Kidney tubule cell (primary cell): ENCODE measurements at regions not wholly inside any gene's neighbourhood (a gene's known extent, or its start where the extent isn't known, plus 50 kb on each side); places are given as distances from the start of the nearest gene placed in this dataset.

Experiments
- DNase-seq: peaks from one replicate; pipeline ENCODE4 v3.0.0-alpha.2; 2018; ENCODE audit warnings: low spot score

- no peak for DNase-seq
Observed at GRCh38 chr9:134967547-134967930, 49.8 kb upstream of the FCN1 start.

DNA sequence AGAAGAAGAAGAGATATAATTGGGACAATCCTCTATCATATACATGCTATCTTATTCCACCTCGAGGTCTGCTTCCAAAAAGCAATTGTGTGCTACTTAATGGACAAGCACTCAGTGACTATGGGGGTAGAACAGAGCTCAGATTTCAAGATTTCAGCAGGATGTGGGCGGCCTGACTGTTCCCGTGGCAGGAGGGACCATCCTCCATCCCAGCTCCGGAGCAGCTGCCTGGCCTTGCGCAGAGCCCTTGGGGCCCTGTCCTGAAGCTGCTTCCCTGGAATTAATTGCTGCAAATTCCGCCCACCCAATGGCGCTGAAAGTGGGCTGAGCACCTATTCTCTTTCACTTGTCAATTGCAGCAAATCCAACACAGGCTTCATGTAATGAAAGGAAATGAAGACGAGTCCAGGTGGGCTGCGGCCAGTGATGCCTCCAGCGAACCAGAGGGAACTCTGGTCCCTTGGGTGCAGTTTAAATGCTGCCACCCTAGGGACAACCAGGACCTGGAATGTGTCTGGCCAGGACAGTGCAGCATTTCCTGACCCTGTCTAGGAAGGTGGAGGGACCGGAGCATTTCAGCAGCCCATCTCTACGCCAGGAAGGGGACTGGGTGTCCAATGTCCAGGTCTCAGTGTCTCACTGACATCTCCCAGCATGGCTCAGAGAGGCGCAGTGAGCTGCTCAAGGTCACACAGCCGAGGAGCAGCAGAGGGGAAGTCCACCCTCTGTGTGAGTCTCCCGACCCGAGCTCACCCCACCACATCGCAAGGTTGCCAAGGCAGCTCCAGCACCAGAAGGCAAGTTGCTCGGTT lies 50.5 kb upstream of the FCN1 start:
- no peak for DNase-seq

DNA sequence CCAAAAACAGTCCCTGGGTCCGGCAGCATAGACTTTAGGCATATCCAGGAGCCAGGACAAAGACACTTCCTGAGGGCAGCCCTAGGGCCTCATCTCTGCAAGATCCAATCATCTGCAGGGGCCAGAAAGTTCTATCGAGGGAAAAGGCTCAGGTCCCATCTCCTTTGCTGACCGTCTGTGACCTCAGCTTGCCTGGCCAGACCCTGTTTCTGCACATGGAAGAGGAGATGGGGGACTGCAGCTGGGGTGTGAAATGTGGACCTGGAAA lies 51.0 kb upstream of the FCN1 start:
- no peak for DNase-seq

GRCh38 chr9:134969156-134970045 lies 51.7 kb upstream of the FCN1 start:
- DNase-seq, result no peak

- DNase-seq, result no peak
Observed at GRCh38 chr9:134970198-134970597, 52.5 kb upstream of the FCN1 start.

DNA sequence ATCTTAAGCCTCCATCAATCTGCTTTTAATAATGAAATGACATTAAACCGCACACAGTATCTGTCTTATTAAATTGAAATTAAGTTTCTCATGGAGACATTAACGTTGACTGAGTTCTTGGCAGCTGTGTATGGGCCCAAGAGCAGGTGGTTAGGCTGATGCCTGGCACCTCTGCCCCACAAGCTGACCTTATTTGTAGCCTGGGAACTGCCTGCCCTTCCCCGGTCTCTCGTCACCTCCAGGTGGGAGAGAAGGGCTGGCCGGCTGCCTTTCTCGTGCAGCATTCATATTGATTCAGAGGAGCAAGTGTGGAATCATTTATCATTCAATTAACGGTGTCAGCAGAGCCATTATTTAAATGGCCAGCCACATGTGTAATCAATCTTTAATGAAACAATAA lies 53.0 kb upstream of the FCN1 start:
- DNase-seq, result no peak

DNA sequence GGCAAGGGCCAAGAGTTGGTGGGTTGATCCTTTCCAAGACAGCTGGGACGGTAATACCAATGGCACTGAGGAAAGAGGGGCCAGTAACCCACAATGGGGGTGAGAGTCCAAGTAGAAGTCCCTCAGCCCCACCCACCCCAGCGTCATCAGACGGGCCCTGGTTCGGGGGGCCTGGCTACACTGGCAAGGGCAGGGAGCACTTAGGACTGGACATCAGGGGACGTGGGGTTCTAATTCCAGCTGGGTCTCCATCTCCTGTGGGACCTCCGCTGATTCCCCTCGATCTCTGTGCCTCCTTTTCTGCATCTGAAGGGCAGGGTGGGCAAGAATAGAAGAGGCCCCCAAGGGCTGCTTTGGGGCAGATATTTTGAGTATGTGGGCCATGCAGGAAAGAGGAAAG lies 53.5 kb upstream of the FCN1 start:
- no peak for DNase-seq

DNA sequence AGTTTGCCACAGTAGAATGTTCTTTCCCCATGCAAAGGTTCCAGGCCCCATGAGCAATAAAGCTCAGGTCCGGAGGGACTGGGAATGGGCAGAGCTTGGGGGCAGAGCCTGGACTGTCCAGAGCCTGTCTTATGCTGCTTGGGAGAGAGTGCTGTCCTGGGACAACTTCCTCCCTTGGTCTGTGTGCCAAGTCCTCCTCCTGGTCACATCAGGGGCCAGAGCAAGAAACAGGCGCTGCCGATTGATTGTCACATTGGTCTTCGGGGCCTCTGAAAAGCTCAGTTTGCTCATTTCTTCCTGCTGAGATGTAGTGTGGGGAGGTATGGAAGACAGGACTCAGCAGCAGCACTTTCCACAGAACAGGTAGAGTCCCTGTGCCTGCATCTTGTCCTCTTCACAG lies 54.0 kb upstream of the FCN1 start:
- no peak for DNase-seq

DNA sequence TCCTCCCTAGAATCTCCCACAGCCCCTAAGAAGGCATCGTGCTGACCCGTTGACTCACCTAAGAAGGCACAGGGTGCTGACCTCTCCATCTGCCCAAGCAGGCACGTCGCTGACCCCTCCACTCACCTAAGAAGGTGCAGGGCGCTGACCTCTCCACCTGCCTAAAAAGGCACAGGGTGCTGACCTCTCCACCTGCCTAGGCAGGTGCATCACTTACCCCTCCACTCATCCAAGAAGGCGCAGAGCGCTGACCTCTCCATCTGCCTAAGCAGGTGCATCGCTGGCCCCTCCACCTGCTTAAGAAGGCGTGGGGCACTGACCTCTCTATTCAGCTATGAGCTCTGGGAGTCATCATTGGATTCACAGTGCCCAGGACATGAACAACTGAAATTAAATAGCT lies 54.4 kb upstream of the FCN1 start:
- no peak for DNase-seq

- DNase-seq, result no peak
Observed at GRCh38 chr9:134975253-134975652, 57.5 kb upstream of the FCN1 start.

GRCh38 chr9:134976403-134976802 lies 58.7 kb upstream of the FCN1 start:
- DNase-seq, result no peak

GRCh38 chr9:134978272-134978671 lies 60.6 kb upstream of the FCN1 start:
- no peak for DNase-seq

DNA sequence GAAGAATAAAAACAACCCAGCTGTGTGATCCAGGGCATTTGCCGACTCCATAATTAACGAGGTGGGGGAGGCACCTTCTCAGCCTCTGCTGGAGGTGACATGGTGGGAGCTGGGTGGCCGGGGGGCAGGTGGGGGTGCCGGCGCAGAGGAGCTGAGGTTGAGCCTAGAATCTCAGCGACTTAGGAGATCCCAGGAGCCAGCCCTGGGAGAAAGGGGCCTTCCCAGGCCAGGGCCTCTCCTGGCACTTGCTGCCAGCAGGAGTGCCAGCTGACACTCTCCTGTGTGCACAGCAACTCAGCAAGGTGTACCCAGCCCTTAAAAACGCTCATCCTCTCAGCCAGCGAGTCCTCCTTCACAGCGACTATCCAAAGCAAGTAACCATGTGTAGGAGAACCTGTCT lies 62.8 kb upstream of the FCN1 start:
- no peak for DNase-seq

DNA sequence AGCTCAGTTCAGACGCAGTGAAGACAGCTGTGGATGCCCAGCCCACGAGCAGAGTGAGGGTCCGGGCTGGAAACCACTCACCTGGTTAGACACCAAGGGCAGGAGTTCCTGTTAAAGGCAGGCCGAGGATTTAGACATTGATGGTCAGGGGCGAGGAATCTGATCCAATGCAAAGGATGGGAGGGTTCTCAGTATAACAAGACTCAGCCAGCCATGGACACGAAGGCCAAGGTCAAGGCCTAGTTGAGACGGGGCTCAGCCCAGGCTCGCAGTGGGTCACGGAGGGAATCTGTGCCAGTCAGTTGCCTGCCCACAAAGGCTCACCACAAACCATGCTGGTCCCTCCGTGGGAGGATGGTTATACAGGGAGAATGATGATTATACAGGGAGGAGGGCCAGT lies 63.3 kb upstream of the FCN1 start:
- no peak for DNase-seq

DNA sequence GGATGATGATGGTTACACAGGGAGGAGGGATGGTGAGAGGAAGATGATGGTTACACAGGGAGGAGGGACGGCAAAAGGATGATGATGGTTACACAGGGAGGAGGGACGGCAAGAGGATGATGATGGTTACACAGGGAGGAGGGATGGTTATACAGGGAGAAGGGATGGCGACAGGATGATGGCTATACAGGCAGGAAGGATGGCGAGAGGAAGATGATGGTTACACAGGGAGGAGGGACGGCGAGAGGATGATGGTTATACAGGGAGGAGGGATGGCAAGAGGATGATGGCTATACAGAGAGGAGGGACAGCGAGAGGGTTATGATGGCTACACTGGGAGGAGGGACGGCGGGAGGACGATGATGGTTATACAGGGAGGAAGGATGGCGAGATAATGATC lies 64.1 kb upstream of the FCN1 start:
- DNase-seq, result no peak

DNA sequence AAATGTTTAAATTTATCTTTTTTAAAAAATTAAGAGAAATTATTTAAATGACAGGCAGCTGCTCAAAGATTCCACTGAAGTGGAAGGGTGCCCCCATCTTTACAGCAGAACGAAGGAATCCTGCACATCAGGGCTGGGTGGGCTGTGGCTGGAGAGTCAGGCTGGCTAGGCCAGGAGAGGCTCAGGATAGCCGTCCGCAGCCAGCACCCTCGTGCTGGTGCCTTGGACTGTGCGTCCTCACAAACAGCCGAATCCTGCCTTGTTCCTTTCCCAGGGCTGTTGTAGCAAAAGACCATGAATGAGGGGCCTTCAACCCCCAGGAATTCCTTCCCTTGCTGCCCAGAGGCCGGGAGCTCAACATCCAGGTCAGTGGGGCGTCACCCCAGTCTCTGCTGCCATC lies 64.6 kb upstream of the FCN1 start:
- no peak for DNase-seq

GRCh38 chr9:134983074-134983473 lies 65.4 kb upstream of the FCN1 start:
- no peak for DNase-seq

GRCh38 chr9:134983506-134984371 lies 66.0 kb upstream of the FCN1 start:
- no peak for DNase-seq

- DNase-seq, result no peak
Observed at GRCh38 chr9:134984372-134985265, 66.9 kb upstream of the FCN1 start.

DNA sequence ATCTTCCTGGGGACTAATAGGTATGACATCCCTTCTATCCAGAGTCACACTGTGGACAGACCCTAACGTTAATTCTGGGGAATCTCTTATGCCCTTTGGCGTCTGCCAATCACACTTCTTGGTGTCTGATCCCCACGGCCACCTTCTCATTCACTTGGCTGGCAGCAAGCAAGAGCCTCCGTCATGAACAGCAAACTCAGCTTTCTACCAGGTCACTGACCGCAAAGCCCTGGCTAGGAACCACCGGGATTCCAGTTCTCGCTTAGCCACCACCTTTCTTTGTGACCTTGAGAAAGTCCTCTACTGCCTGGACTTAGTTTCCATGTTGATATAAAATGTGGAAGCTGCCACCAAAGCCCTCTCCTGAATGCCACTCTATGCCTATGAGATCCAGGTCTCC lies 67.7 kb upstream of the FCN1 start:
- no peak for DNase-seq

DNA sequence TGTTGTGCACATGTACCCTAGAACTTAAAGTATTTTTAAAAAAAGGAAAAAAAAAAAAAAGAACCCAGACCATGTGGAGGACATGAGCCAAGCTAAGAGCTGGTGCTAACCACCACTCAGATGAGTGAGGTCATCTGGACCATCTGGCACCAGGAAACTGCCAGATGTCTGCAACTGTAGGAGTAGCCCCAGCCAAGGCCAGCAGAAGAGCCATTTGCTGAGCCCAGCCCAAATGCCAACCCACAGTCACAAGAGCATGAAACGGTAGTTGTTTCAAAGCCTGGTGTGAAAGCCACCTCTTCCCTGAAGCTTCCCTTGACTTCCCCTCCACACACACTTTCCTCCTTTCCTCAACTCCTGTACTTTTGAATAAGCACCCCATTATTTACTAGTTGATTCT lies 69.2 kb upstream of the FCN1 start:
- DNase-seq, result no peak

DNA sequence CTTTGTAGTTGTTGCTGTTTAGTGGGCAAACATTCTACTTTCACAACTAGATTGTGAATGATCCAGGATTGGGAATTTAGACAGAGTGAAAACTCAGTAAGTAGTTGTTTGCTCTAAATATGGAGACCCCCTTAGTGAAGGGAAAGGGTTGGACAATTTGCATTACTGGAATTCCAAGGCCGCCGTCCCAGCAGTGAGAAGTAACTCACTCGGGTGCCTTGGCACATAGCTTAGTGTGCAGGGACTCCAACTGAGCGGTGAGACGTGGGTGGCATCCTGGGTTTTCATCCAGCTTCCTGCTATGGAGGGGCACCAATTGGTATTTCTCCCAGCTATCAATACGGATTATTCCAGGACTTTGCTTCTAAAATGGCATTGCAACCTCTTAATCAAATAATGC lies 69.7 kb upstream of the FCN1 start:
- DNase-seq, result no peak
